A204.1 (cell line): ENCODE measurements at regions not wholly inside any gene's neighbourhood (a gene's known extent, or its start where the extent isn't known, plus 50 kb on each side); places are given as distances from the start of the nearest gene placed in this dataset.
"Not testable (repeated sequence)": the region's sequence is repeated elsewhere in the genome, so short reads cannot be mapped to it uniquely, and the experiment has no call there.

Source experiments
- FAIRE-seq: peaks from 2 replicates; lab custom pipeline; 2012; peaks lifted over from hg19 to GRCh38; lab: Jason Lieb, UNC

- no peak for FAIRE-seq
These were observed 237.0 kb downstream of the NFATC2 start for GRCh38 chr20:51305316-51306052.

DNA sequence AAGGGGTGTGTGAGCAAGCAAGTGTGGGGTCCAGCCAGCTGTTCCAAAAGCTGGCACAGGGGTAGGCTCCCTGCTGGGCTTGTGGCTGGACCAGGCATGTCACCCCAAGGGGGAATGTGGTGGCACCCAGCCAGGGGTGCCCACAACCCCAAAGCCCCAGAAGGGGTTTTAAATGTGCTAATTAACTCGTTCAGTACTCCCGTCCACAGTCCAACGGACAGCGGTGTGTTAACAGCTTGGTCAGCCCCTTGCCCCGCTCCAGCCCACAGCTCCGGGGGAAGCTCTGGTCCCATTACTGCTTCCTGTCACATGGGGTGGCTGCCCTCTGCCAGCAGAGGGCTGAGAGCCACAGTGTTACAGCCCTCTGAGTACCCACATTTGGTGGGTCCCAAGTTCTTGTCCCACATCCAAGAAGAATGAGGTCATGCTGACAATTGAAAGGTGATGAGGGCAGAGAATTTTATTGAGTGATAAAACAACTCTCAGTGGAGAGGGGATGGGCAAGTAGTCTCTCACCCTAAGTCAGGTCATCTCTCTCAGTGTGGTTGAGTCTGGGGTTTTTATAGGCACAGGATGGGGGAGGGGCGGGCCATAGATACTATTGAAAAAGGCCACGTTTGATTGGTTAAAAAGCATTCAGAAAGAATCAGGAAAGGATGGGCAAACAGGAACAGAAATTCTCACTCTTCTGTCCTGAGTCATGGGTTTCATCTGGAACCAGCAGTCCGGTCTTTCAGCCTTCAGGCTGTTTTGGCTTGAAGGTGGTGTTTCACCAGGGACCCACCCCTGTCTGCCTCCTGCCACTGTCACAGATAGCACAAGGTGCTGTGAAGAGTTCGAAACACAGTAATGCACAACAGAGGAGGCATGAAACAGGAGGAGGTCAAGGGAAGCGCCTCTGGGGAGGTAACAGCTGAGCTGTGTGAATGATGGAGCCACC, 238.5 kb downstream of the NFATC2 start:
- no peak for FAIRE-seq

DNA sequence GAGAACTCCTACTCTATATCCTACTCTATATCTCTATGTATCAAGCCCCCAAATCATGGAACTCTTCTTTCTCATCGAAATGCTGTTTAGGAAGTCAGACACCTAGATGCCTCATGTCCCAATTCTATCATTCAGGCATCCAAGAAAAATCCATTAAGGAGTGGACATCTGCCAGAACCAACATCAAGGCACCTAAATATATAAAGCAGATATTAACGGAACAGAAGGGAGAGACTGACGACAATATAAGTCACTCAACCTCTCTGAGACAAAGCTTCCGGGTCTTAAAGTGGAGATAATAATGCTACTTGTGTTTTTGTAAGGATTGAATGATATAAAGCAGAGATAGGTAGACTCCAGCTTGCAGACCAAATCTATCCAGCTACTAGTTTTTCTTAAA, 241.5 kb downstream of the NFATC2 start:
- no peak for FAIRE-seq

DNA sequence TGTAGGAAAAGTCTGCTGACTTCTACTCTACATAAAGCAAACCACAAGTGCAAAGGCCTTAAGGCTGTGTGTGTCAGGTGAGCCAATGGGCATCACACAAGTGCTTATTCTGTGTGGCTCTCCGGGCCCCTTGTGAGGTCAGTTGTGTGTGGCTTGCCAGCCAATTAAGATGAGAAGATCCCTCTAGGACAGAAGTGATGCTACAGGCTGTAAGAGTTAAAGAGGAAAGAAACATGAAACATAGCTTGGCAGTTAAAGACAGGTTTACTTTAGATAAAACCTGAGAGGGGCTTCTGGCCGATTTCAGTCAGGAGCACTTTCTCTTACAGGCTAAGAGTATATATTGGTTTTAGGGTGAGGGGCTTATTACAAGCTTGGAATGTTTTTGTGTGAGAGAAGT, 242.4 kb downstream of the NFATC2 start:
- no peak for FAIRE-seq

DNA sequence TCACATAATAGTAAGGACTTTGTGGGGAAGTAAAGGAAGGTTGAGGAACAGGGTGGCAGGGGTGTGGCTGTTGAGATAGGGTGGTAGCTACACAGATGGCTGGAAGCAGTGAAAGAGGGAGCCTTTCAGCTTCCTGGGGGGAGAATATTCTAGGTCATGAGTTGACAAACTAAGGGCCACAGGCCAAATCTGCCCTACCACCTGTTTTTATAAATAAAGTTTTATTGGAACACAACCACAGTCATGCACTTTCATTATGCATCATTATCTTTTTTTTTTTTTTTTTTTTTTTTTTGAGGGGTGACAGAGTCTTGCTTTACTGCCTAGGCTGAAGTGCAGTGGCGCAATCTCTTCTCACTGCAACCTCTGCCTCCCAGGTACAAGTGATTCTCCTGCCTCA, 243.1 kb downstream of the NFATC2 start:
- FAIRE-seq = no peak

- no peak for FAIRE-seq
These were observed 244.3 kb downstream of the NFATC2 start for GRCh38 chr20:51298141-51298749.

GRCh38 chr20:51287628-51288413, 254.7 kb downstream of the NFATC2 start:
- FAIRE-seq = no peak

DNA sequence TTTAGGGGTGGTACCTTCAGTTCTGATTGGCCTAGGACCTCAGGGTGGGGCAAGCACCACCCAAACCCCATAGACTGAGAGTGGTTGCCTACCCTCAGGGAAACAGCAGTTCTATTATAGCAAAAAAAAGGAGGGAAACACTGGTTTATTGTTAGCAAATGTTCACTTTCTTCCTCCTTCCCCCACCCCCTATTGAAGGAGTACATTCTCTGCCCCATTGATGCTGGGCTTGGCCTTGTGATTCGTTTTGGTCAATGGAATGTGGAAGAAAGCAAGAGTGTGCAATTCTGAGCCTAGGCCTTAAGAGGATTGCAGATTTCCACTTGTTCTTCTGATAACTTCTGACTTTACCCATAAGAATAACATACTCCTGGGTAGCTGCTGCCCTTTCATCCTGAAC, 255.8 kb downstream of the NFATC2 start:
- FAIRE-seq = no peak

DNA sequence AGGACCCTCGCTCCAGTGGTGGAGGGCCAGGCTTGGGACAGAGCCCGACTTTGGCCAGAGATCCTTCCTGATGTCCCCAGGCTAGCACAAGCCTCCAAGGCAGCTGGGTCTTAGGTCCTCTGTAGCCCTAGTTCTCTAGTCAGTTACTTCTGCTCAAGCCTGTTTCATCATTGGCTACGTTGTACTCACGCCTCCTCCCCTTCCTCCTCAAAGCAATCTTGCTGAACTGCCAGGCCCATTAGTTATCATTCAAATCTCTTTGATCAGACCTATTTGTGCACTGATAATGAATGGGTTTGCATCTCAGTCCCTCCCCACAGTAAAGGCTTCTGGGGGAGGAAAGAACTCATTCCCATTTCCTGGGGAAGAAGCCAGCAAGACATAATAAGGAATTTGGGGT, 256.8 kb downstream of the NFATC2 start:
- no peak for FAIRE-seq

GRCh38 chr20:51284871-51285270, 257.6 kb downstream of the NFATC2 start:
- FAIRE-seq = no peak

GRCh38 chr20:51284176-51284575, 258.3 kb downstream of the NFATC2 start:
- FAIRE-seq = no peak

- FAIRE-seq = no peak
These were observed 258.6 kb upstream of the KCNG1 start for GRCh38 chr20:51281521-51281920.

DNA sequence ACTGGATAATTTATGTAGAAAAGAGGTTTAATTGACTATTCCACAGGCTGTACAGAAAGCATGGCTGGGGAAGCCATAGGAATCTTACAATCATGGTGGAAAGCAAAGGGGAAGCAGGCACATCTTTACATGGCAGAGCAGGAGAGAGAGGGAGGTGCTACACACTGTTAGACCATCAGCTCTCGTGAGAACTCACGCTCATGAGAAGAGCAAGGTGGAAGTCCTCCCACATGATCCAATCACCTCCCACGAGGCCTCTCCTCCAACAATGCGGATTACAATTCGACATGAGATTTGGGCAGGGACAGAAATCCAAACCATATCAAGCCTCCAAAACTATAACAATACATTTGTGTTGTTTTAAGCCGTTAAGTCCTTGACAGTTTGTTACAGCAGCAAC, 257.1 kb upstream of the KCNG1 start:
- FAIRE-seq = no peak

GRCh38 chr20:51277961-51278360, 255.1 kb upstream of the KCNG1 start:
- no peak for FAIRE-seq

GRCh38 chr20:51276296-51276695, 253.4 kb upstream of the KCNG1 start:
- no peak for FAIRE-seq

DNA sequence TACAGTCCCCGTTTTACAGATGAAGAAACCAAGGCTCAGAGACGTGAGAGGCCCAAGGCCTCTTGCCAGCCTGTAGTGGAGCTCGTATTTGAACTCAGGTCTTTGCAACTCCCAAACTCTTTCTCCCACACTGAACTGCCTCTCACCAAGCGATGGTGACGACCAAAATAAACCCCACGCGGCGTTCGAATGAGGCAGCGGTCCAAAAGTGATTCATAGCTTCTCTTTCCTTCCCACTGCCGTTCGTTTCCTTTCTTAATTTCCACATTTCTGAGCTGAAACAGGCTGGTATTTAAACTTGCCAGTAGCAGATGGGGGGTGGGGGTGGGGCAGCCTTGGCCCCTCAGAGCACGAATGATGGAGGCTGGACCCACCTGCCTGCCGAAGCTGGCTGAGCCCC, 252.9 kb upstream of the KCNG1 start:
- no peak for FAIRE-seq

DNA sequence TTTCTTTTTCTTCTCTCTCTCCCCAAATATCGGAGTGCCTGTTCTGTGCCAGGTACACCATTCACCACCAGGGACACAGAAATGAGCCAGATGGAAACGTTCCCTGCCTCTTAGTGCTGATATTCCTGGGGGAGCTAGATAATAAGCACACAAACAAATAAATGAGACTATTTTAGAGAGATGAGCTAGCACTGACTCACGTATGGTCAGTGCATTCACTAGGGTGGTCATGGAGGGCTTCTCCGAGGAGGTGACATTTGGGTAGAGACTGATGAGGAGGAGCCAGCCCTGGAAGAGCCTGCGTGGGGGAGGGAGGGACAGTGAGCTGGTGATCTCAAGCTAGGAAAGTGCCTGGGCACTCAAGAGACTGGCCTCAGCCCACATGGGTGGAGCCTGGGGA, 252.3 kb upstream of the KCNG1 start:
- FAIRE-seq = no peak

- no peak for FAIRE-seq
These were observed 249.5 kb upstream of the KCNG1 start for GRCh38 chr20:51272401-51272800.

GRCh38 chr20:51271931-51272330, 249.0 kb upstream of the KCNG1 start:
- FAIRE-seq = no peak

DNA sequence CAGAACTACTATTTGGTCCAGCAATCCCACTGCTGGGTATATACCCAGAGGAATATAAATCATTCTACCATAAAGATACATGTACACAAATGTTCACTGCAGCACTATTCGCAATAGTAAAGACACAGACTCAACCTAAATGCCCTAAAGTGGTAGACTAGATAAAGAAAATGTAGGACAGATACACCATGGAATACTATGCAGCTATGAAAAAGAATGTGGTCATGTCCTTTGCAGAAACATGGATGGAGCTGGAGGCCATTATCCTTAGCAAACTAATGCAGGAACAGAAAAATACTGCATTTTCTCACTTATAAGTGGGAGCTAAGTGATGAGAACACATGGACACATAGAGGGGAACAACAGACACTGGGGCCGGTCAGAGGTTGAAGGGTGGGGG, 248.4 kb upstream of the KCNG1 start:
- FAIRE-seq = not testable (repeated sequence)

GRCh38 chr20:51269671-51270070, 246.8 kb upstream of the KCNG1 start:
- no peak for FAIRE-seq

DNA sequence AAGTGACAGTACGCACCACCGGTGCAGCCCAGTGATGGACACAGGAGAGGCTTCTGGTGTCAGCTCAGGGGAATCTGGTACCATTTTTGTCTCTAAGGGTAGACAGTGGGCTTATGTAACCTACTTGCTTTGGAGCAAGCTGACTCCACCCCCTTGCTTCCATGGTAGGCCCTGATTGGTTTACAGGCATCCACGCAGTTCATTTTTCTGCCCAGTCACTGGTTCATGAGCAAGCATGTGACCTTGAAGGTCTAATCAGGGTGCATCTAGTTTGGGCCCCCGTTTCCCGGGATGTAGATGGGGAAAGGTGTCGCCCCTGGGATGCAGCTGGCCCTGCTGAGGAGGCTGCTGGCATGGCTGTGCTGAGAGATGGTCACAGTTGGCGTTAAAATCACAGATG, 244.8 kb upstream of the KCNG1 start:
- FAIRE-seq = no peak
